Renal cortical epithelial cell (primary cell): ENCODE measurements at regions not wholly inside any gene's neighbourhood (a gene's known extent, or its start where the extent isn't known, plus 50 kb on each side); places are given as distances from the start of the nearest gene placed in this dataset.
A peak's percentile ranks its signal among the peaks of the same experiment; 100 is the strongest.
"Not testable (repeated sequence)": the region's sequence is repeated elsewhere in the genome, so short reads cannot be mapped to it uniquely, and the experiment has no call there.

Experiments used
- DNase-seq: peaks from one replicate; pipeline ENCODE4 v3.0.0-alpha.2; 2011; ENCODE audit warnings: low read depth

GRCh38 chr10:53183733-53184132, 411.1 kb upstream of the MBL2 start:
- no peak for DNase-seq

GRCh38 chr10:53177468-53177867, 404.9 kb upstream of the MBL2 start:
- DNase-seq: no peak

- DNase-seq: peak; percentile 74
Measured at GRCh38 chr10:53166325-53166724, 393.7 kb upstream of the MBL2 start.

GRCh38 chr10:53162856-53163255, 390.3 kb upstream of the MBL2 start:
- DNase-seq: no peak

GRCh38 chr10:53161231-53161630, 388.6 kb upstream of the MBL2 start:
- no peak for DNase-seq

GRCh38 chr10:53155674-53156073, 383.1 kb upstream of the MBL2 start:
- not testable (repeated sequence) for DNase-seq

- no peak for DNase-seq
Measured at GRCh38 chr10:53153831-53154230, 381.2 kb upstream of the MBL2 start.

- peak; percentile 93 for DNase-seq
Measured at GRCh38 chr10:53140506-53140905, 367.9 kb upstream of the MBL2 start.

GRCh38 chr10:53135897-53136253, 363.3 kb upstream of the MBL2 start:
- no peak for DNase-seq

GRCh38 chr10:53135213-53135896, 362.8 kb upstream of the MBL2 start:
- peak; percentile 81 for DNase-seq

GRCh38 chr10:53134050-53134449, 361.5 kb upstream of the MBL2 start:
- DNase-seq: no peak

- DNase-seq: no peak
Measured at GRCh38 chr10:53130337-53130736, 357.8 kb upstream of the MBL2 start.

- peak; percentile 42 for DNase-seq
Measured at GRCh38 chr10:53127686-53128085, 355.1 kb upstream of the MBL2 start.

GRCh38 chr10:53123311-53123710, 350.7 kb upstream of the MBL2 start:
- DNase-seq: no peak

GRCh38 chr10:53122281-53122680, 349.7 kb upstream of the MBL2 start:
- DNase-seq: no peak

- no peak for DNase-seq
Measured at GRCh38 chr10:53115660-53116059, 343.1 kb upstream of the MBL2 start.

GRCh38 chr10:53111529-53111928, 338.9 kb upstream of the MBL2 start:
- DNase-seq: no peak

GRCh38 chr10:53109320-53109719, 336.7 kb upstream of the MBL2 start:
- DNase-seq: peak; percentile 39

- DNase-seq: peak; percentile 89
Measured at GRCh38 chr10:53108317-53108934, 335.8 kb upstream of the MBL2 start.

GRCh38 chr10:53107711-53108110, 335.1 kb upstream of the MBL2 start:
- no peak for DNase-seq

- DNase-seq: peak; percentile 14
Measured at GRCh38 chr10:53102424-53102823, 329.8 kb upstream of the MBL2 start.

- no peak for DNase-seq
Measured at GRCh38 chr10:53093878-53094277, 321.3 kb upstream of the MBL2 start.

GRCh38 chr10:53091574-53091973, 319.0 kb upstream of the MBL2 start:
- no peak for DNase-seq

GRCh38 chr10:53088961-53089360, 316.4 kb upstream of the MBL2 start:
- DNase-seq: peak; percentile 7
